ENCODE measurements at regions not wholly inside any gene's neighbourhood (a gene's known extent, or its start where the extent isn't known, plus 50 kb on each side); places are given as distances from the start of the nearest gene placed in this dataset.
"Not testable (repeated sequence)": the region's sequence is repeated elsewhere in the genome, so short reads cannot be mapped to it uniquely, and the experiment has no call there.

DNA sequence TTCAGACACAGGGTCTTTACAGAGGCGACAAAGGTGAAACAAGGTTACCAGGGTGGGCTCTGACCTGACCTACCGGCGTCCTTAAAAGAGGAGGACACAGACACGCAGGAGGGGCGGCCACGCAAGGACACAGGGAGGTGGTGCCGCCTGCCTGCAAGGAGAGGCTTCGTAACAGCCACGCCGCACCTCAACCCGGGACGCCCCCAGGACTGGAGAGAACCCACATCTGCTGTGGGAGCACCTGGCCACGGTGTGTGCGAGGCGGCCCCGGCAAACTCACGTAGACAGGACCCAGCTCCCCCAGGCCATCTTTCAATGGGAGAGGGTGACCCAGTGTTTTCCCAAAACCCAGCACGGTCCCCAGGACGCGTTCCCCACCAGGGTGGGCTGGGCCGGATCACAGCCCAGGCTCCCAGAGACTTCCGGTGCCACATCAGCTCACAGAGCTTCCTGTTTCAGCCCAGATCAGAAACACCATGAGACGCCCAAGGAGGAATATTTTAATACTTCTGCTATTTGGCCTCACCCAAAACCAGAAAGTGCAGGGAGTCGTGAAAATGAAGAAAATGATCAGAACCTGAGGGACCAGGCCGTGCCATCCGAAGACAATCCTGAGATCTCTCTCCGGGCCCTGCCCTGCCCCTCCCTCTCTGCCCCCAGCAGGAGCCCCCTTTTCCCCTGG lies 5417.4 kb upstream of the TPTE start:
- DNase-seq (ENCODE audit: low spot score) = not testable (repeated sequence)

DNA sequence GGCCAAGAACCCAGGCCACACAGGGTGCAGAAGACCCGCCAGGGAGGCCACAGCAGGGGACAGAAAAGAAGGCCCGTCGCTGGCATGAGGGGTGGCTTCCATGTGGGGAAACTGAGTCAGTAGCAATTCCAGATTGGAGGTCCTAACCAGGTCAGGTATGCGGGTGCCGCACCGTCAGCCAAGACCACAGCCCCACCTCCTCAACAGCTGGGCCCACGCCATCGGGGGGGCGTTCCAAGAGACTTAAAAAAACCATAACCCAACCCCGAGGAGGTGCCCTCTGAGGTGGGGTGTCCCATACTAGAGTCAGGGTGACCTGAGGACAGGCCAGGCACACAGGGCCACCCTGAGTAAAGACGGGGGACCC lies 5416.8 kb upstream of the TPTE start:
- not testable (repeated sequence) for DNase-seq (ENCODE audit: low spot score)

DNA sequence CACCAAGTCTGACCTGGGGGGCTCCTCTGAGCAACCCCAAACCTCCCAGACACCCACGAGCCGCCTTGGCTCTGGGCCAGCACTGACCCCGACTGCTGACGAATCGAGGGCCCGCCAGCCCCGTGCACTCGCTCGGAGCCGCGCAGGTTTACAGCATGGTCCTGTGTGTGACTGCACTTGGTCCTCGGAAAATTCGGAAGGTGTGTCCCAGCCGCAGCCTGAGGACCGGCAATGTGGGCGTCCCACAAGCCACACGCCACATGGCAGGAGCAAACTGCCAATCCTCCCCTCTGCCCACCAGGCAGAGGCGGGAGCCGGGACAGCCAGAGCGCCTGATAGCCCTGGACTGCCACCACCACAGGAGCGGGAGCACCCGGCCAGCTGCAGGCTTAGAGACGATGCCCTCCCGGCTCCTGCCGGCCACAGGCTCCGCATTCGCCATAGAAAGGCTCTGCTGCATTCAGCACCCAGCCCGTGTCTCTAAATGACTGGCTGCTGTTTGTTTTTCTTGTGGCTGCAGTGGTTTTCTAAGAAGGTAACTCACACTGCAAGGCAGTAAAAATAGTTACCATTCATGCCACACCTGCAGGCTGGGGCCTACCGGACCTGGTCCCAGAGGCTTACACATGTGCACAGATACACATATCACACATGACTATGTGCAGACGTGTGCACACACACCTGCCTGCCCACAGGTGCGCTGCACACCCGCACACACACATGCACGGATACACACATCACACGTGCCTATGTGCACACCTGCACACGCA lies 5415.3 kb upstream of the TPTE start:
- not testable (repeated sequence) for DNase-seq (ENCODE audit: low spot score)

DNA sequence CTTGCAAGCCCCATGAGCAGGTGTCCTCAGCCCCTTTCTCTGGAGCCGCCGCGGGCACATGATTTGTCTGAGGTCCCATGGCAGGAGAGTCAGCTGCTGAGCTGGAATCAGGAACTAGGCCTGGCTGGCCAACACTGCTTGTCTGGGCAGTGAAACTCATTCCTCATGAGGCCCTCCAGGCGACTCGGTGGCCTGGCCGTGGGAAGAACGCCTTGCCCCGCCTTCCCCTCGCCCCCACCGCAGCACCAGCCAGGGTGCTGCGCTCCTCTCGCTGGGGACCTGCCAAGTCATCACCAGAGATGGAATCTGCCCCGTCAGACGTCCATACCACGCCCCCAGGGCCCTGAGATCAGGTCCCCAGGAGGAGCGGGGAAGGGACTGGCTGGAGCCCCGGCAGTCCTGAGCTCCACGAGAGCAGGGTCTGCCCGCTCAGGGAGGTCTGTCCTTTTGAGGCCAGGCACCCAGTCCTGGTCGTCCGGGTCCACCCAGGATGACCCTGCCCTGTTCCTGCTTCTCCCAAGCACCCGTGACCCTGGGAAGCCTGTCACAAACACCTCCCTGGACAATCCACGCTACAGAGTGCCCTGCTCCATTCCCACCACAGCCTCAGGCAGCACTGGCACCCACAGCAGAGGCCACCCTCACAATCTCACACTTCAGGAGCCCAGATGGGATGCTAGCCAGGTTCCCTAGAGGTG lies 5414.5 kb upstream of the TPTE start:
- not testable (repeated sequence) for DNase-seq (ENCODE audit: low spot score)

DNA sequence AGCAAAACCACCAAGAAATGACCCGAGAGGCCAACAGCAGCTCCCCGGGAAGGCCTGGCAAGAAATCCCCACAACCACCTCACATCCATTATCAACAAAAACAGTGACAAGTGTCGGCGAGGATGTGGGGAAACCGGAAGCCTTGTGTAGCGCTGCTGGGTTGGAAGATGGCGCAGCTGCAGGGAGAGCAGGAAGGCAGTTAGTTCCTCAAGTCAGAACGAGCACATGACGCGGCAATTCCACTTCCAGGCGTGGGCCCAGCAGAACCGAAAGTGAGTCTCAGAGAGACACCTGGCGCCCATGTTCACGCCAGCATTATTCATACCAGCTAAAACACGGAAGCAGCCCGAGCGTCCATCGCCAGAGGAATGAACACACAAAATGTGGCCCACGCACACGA lies 5413.7 kb upstream of the TPTE start:
- DNase-seq (ENCODE audit: low spot score) = not testable (repeated sequence)

DNA sequence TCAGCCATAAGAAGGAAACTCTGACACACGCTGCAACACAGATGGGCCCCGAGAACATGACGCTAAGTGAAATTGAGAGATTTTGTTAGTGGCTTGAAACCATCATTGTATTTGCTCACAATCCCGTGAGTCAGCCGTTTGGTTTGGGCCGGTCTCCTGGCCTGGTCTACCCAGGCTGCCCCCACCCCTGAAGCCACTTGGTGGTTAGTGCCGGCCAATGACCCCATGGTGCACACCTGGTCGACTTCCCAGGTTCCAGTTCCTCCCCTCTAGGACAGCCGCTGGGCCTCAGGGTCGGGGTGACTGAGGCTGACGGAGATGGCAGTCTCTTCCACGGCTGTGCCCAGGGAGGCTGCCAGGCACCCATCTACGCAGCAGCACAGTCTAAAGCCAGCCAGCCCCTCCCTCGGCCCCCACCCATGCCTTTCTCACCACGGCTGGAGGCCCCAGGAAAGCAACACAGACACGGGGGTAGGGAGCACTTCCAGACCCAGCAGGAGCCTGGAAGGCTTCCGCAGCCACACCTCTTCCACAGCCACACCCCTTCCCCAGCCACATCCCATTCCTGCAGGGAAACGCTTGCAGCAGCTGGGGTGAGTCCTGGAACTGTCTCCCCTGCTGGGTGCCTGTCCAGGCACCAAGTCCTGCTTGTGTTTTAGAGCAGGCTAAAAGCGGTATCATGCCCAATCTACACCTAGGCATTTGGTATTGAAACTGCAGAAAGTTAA lies 5413.2 kb upstream of the TPTE start:
- not testable (repeated sequence) for DNase-seq (ENCODE audit: low spot score)

DNA sequence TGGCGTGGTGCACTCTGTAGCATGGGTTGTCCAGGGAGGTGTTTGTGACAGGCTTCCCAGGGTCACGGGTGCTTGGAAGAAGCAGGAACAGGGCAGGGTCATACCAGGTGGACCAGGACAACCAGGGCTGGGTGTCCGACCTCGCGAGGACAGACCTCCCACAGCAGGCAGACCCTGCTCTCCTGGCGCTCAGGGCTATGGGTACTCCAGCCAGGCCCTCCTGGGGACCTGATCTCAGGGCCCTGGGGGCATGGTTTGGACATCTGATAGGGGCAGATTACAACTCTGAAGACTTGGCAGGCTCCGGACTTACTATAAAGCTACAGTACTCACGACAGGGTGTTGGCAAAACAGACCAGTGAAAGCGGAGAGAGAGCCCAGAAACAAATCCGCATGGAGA lies 5410.2 kb upstream of the TPTE start:
- not testable (repeated sequence) for DNase-seq (ENCODE audit: low spot score)

DNA sequence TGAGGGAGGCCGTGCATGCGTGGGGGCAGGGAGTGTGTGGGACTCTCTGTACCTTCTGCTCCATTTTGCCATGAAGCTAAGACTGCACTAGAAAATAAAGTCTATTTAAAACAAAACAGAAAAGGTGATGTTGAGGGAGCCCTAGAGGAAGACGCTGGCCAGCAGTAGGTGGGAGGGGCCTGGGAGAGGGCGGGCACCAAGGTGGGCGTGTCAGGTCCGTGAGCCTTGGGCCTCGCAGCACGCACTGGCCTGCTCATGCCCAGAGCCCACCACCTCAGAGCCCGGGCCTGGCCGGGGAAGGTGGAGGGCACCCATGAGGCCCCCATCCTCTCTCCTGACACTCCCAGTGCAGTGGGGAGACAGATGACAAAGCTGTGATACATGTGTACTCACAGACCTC lies 5408.3 kb upstream of the TPTE start:
- not testable (repeated sequence) for DNase-seq (ENCODE audit: low spot score)

DNA sequence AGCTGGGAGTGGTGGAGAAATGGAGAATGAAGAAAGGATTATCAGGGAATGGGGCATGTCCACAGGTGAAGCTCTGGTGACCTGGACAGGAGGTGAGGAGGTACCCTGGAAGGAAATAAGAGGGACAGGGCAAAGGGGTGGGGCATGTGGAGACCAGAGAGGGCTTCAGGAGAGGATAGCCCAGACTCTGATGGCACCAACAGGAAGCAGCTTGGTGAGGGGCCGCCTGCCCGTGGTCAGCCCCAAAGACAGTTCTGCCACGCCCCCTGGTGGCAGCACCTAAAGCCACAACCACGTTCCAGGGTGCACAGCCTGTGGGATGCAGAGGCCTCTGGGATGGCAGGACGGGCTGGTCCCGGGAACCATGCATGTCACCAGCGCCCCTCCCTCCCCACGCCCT lies 5406.9 kb upstream of the TPTE start:
- not testable (repeated sequence) for DNase-seq (ENCODE audit: low spot score)

DNA sequence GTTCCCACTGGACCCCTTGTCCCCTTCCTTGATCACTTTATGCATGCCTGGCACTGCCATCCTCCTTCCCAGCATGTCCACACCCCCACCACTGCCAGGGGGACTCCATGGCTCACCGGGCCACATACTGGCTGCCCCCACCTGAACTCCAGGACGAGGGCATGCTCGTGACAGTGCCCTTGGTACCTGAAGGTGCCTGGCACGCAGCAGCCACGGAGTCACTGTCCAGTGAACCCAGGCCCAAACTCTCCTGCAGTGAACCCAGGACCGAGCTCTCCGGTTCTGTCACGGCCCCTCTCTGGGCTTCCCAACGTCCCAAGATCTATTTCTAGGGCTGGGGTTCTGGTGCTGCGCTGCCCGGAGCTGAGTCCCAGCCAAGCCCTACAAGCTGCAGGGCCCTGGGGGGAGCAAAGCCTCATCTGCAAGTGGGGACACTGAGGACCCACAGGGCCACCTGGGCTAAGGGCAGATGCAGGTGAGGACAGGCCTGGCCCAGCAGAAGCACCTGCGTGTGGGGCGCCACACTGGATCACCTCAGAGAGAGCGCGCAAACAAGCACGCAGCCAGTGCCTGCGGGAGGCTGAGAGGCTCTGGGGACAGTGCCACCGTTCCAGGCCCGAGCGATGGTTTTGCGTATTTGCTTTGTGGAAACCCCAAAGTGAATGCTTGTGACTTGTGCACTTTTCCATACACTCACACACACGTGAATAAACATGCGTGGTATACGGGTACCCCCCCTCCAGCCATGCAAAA lies 5406.3 kb upstream of the TPTE start:
- not testable (repeated sequence) for DNase-seq (ENCODE audit: low spot score)

DNA sequence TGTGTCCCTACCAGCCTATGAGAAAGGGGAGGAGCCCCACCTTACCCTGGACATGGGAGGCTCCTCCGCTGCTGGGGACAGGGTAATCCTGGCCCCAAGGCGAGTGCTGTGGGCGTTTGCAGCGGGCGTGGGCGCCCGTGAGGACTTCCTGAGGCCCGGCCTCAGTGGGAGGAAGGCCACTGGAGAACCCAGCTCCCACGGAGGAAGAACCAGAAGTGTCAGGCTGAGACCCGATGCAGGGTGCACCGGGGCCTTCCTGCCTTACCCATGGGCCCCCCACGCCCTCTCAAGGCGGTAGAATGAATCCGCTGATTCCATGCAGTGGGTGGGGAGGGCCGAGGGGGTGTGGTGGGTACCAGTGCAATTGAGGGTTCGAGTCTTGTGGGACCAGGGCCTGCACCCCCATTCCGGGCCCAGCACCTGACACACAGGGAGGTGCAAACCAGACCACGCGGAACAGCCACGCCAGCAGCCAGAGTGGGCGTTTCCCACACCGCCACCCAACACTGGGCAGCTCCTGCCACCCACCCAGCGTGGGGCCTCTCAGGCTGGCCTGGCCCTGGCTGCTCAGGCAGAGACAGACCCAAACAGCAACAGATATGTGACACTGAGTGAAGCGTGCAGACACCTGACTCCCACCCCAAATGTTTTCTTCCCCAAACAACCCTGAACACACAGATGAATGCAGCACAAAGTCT lies 5405.6 kb upstream of the TPTE start:
- DNase-seq (ENCODE audit: low spot score) = not testable (repeated sequence)

DNA sequence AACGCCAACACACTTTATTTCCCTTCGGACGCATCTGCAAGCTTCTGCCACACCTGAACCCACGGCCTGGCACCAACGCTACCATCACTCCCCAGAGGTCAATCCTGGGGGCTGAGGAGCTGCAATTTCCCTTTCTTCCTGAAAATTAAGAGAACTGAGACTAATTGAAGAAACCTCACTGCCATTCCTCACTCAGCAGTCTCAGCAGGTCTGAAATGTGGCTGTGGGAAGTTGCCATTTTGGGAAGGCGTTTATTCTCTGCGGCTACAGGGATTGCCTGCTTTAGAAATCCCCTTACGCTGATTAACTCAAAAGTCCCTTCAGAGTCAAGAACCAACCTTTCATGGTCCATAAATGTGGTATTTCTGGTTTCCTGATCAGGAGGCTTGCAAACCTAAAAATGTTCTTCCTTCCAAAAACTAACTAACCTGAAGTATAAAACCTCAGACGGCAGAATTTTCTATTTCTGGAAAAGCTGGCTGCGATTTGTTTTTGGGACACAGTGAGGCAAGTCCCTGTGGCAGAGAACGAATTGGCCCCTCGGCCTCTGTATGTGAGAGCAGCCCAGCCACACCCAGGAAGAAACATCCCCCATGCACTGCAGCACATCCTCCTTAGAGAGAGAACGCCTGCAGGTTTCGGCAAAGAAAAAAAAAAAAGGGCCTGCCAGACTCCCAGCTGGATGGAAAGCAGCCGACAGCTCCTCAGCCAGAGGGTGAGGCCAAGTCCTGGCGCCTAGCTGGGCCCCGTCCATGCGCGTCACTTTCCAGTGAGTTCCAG lies 5404.8 kb upstream of the TPTE start:
- not testable (repeated sequence) for DNase-seq (ENCODE audit: low spot score)

DNA sequence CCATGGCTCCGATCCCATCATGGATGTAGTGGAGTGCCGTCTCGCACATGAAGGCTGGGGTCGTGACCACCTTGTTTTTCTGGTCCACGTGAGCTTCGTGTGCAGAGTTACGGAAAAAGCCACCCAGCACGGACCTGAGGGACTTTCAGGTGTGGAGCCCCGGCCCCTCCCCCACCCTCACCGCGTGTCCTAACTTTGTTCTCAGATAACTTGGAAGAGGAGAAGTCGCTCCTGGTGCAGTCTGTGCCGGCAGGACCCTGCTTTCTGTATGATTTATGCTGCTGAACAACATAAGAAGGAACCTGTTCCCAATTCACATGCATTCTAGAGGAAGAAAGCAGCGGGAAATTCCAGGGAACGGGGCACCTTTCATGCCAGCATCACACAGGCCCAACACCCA lies 5404.2 kb upstream of the TPTE start:
- DNase-seq (ENCODE audit: low spot score) = not testable (repeated sequence)

DNA sequence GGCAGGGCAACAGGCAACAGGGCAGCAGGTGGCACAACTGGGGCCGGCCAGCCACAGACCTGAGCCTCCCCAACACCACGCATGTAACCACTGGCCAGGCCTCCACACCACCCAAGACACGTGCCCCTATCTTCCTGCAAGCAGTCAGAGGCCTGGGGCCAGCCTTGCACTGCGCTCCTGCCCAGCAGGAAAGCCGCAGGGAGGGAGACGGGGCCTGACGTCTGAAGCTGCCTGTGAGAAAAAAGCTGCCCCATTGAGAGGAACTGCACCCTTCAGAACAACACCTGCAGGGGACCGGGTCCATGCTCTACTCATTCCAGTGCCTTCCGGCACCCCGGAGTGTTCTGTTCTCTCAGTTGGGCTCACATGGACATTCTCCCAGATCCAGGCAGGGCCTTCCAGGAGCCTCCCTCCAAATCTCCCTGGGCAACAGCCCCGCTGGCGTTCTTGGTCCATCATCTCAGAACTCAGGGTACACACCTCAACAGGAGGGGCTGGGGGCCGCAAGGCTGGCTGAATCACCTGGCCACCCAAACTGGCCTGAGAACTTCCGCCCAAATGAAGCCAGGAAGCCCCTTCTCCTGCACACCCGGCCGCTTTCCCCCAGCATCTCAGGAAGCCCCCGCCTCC lies 5403.6 kb upstream of the TPTE start:
- DNase-seq (ENCODE audit: low spot score) = not testable (repeated sequence)

DNA sequence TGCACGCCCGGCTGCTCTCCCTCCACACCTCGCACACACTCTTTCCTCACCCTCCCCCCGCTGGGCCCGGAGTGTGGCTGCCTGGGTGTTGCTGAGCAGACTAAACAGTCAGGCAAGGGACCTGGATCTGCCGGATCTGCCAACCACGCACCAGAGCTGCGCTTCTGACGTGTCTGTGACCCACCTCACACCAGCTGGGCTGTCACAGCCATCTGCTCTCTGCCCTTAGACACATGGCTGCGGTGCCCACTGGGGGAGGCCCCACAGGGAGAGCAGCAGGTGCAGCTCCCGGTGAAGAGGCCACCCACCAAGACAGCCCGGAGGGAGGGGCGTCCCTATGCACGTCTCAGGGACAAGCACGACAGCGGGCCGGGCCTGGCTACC lies 5403.1 kb upstream of the TPTE start:
- DNase-seq (ENCODE audit: low spot score) = not testable (repeated sequence)

DNA sequence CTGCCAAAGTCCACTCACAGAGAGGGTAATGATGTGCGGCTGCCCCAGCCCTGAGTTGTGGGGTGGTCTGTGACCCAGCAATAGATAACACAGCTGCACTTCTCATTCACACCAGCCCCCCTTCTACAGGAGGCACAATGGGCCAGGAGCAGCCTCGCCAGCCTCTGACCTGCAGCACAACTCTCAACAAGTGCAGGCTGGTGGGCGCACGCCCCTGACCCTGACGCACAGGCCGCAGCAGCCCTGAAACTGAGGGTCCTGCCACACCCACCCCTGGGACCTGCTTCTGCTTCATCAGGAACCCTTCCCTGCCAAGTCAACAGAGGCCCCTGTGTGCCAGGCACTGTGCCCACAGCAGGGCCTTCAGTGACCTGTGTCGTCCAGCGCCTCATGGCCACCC lies 5402.2 kb upstream of the TPTE start:
- not testable (repeated sequence) for DNase-seq (ENCODE audit: low spot score)

DNA sequence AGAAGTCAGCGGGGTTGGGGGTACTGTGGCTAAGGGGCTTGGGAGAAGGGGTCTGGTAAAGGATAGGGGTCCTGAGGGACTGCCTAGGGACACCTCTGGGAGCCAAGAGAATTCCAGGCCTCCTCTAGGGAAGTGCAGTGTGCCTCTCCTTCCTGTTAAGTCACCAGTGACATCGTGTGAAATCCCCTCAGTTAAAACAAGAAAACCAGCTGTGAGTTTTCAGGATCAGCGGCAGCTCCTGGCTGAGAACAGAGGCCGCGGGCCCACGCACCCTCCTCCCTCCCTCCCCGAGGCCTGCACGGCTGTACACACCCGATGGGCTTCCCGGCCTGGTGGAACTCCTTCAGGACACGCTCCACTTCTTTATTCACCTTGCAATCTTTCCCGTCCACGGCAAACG lies 5400.0 kb upstream of the TPTE start:
- DNase-seq (ENCODE audit: low spot score) = not testable (repeated sequence)

DNA sequence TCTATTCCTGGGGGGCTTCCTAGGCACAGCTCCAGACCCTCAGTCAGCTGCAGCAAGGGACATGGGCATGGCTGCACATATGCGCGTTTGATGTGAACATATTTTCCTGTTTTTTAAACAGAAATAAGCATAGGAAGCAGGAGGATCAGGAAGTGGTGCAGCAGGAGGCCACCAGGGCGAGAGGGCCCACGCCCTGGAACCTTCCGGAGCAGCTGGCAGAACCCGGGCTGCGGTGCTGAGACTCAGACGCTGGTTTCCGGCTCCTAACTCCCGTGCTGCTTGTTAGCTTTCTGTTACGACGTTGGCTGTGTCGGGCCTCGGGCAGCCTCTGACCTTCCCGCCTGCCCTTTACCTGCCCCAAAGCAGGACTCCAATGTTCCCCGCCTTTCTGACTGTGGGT lies 5399.5 kb upstream of the TPTE start:
- DNase-seq (ENCODE audit: low spot score) = not testable (repeated sequence)

DNA sequence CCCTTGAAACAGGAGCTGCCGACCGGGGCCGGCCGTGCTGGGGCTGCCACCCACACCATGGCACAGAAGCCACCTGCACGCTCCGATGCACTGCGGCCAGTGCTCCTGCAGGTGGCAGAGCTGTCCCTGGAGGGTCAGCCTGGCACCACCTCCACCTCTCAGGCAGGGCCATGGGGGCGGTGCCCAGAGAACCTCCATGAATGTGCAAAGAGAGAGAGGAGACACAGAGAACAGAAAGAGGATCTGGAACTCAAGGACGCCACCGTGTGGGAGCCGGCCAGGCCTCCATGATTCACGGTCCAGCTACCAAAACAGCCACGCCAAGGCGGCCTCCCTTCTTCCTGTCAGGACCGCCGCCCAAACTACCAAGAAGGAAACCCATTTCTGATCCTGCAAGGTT lies 5397.7 kb upstream of the TPTE start:
- DNase-seq (ENCODE audit: low spot score) = not testable (repeated sequence)

DNA sequence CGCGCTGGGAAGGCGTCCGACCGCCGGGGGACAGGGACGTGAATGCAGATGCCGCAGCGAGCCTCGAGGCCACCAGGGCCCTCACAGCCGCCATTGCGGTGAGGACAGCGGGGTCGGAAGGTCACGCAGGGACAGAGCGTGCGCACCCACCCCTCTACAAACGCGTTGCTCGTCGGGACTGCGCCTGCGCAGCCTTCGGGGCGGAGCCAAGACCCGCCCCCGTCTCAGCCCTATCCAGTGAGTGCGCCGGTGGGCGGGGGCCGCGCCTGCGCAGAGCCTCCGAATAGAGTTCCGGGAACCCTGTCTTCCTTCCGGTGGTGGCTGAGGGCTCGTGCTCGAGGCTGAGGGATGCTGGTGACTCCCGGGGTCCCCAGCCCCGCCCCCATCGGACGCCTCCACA lies 5393.1 kb upstream of the TPTE start:
- DNase-seq (ENCODE audit: low spot score) = peak; percentile 89

Data from Ammon's horn (tissue), 1 donor.